ENCODE measurements at regions not wholly inside any gene's neighbourhood (a gene's known extent, or its start where the extent isn't known, plus 50 kb on each side); places are given as distances from the start of the nearest gene placed in this dataset.

DNA sequence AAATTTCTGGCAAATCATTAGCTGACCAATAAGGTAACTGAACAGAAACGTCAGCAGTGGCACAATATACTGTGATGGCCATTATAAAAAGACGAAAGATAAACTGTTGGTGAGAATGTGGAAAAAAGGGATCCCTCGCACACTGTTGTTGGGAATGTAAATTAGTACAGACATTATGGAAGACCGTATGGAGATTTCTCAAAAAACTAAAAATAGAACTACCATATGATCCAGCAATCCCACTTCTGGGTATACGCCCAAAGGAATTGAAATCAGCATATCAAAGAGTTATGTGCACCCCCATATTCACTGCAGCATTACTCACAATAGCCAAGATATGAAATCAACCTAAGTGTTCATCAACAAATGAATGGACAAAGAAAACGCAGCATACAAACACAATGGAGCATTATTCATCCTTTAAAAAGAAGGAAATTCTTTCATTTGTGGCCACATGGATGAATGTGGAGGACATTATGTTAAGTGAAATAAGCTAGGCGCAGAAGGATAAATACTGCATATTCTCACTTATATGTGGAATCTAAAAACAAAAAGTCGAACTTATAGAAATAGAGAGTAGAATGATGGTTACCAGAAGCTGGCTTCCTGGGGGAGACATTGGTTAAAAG lies 257.7 kb downstream of the RHOU start:
- intact Hi-C loops (cut with DNase I) = no loop called here
- Histone ChIP-seq H3K27me3 (ENCODE audit: low read depth) (no peaks in the 10 kb centered on the region), H3K4me1 (peaks cover 25% of the 10 kb centered on the region), H3K4me3 (no peak overlapping the region), H3K36me3 (no peaks in the 10 kb centered on the region), H3K27ac (no peak overlapping the region), H3K9me3 (no peaks in the 10 kb centered on the region)
- ATAC-seq = no peak
- TF ChIP-seq, protein P1, sequence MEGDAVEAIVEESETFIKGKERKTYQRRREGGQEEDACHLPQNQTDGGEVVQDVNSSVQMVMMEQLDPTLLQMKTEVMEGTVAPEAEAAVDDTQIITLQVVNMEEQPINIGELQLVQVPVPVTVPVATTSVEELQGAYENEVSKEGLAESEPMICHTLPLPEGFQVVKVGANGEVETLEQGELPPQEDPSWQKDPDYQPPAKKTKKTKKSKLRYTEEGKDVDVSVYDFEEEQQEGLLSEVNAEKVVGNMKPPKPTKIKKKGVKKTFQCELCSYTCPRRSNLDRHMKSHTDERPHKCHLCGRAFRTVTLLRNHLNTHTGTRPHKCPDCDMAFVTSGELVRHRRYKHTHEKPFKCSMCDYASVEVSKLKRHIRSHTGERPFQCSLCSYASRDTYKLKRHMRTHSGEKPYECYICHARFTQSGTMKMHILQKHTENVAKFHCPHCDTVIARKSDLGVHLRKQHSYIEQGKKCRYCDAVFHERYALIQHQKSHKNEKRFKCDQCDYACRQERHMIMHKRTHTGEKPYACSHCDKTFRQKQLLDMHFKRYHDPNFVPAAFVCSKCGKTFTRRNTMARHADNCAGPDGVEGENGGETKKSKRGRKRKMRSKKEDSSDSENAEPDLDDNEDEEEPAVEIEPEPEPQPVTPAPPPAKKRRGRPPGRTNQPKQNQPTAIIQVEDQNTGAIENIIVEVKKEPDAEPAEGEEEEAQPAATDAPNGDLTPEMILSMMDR (IDR thresholded peaks at IDR 0.05) = no peak
- DNase-seq = no peak

DNA sequence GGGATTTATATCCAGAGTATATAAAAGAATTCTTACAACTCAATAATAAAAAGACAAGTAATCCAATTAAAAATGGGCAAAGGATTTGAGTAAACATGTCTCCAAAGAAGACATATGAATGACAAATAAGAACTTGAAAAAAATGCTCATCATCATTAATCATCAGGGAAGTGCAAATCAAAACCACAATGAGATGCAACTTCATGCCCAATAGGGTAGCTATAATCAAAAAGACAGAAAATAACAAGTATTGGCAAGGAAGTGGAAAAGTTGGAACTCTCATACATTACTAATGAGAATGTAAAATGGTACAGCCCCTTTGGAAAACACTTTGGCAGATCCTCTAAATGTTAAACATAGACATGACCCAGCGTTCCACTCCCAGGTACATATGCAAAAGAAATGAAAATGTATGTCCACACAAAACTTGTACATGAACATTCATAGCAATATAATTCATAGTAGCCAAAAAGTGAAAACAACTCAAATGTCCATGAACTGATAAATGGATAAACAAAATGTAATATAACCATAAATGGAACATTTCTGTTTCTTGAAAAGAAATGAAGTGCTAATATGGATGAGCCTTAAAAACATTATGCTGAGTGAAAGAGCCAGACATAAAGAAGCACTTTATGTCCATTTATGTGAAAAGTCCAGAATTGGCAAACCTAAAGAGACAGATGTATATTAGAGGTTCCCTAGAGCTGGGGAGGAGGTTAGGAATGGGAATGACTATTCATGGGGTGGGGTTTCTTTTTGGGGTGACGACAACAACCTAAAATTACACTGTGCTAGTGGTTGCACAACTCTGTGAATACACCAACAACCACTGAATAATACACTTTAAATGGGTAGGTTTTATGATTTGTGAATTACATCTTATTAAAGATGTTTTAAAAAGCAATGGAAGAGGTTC lies 259.7 kb downstream of the RHOU start:
- TF ChIP-seq, protein P1 (IDR thresholded peaks at IDR 0.05) = no peak
- no peaks in the 10 kb centered on the region for H3K27me3 ChIP-seq (ENCODE audit: low read depth)
- no peak for DNase-seq
- H3K36me3 ChIP-seq = no peaks in the 10 kb centered on the region
- no peak for ATAC-seq
- H3K27ac ChIP-seq = no peak overlapping the region
- intact Hi-C loops (cut with DNase I) = no loop called here
- no peak overlapping the region for H3K4me3 ChIP-seq
- H3K4me1 ChIP-seq = peaks cover 18% of the 10 kb centered on the region
- no peaks in the 10 kb centered on the region for H3K9me3 ChIP-seq

DNA sequence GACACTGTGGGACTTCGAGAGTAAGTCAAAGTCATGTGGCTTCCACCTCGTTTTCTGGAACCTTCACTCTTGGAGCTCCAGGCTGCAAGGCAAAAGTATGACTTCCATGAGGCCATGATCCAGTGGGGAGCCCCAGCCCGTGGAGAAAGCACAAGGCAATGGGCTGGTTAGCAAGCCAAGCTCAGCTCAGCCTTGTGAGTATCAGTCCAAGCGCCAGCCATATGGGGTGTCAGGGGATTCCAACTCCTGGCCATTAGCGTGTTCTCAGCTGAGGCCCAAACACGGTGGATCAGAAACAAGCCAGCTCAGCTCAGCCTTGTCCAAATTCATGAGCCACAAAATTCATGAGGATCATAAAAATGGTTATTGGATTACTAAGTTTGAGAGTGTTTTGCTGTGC lies 261.0 kb downstream of the RHOU start:
- Histone ChIP-seq H3K27me3 (ENCODE audit: low read depth) (no peaks in the 10 kb centered on the region), H3K4me1 (peaks cover 7% of the 10 kb centered on the region), H3K36me3 (no peaks in the 10 kb centered on the region), H3K4me3 (no peak overlapping the region), H3K27ac (no peak overlapping the region), H3K9me3 (no peaks in the 10 kb centered on the region)
- TF ChIP-seq, protein P1 (IDR thresholded peaks at IDR 0.05) = no peak
- DNase-seq = no peak
- intact Hi-C loops (cut with DNase I) = no loop called here
- ATAC-seq = no peak

DNA sequence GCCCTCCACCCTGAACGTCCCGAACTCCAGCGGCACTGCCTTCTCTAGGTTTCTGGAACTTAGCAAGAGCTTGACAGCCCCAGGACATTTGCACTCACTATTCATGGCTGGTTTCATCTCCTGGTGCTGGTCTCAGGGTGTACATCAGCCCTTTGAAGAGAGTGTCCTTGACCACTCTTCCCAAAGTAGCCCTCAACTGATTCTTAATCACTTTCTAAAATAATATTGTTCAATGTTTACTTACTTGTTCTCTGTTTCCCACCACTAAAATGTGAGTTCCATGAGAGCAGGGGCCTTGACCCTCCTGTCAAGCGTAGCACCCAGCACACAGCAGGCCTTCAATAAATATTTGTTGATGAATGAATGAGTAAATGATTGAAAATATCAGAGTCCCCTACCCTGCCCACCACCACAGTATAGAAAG lies 262.5 kb downstream of the RHOU start:
- no peak for ATAC-seq
- Histone ChIP-seq H3K4me3 (no peak overlapping the region), H3K9me3 (no peaks in the 10 kb centered on the region), H3K27ac (no peak overlapping the region), H3K4me1 (no peaks in the 10 kb centered on the region), H3K36me3 (no peaks in the 10 kb centered on the region), H3K27me3 (ENCODE audit: low read depth) (no peaks in the 10 kb centered on the region)
- no peak for DNase-seq
- TF ChIP-seq, protein P1 (IDR thresholded peaks at IDR 0.05) = no peak
- intact Hi-C loops (cut with DNase I) = no loop called here

DNA sequence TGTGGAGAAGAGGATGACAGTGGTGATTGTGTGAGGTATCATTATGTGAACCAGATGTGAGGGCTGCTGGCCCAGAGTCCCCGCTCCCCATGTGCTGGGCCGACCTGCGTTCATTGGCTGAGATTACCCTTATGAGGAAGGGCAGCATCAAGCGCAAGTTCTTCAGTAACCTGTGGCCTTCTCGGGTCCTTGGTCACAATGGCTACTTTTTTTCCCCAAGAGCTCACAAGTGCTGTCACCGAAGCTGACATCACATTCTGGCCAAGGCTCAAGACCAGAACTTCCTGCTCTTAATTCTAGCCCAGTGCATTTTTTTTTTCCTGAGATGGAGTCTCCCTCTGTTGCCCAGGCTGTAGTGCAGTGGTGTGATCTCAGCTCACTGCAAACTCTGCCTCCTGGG lies 262.9 kb downstream of the RHOU start:
- ATAC-seq = no peak
- Histone ChIP-seq H3K9me3 (no peaks in the 10 kb centered on the region), H3K4me1 (no peaks in the 10 kb centered on the region), H3K27ac (no peak overlapping the region), H3K27me3 (ENCODE audit: low read depth) (no peaks in the 10 kb centered on the region), H3K4me3 (no peak overlapping the region), H3K36me3 (no peaks in the 10 kb centered on the region)
- intact Hi-C loops (cut with DNase I) = no loop called here
- TF ChIP-seq, protein P1 (IDR thresholded peaks at IDR 0.05) = no peak
- no peak for DNase-seq

Data from lower lobe of right lung (tissue), 2 donors.